ENCODE measurements at regions not wholly inside any gene's neighbourhood (a gene's known extent, or its start where the extent isn't known, plus 50 kb on each side); places are given as distances from the start of the nearest gene placed in this dataset.

DNA sequence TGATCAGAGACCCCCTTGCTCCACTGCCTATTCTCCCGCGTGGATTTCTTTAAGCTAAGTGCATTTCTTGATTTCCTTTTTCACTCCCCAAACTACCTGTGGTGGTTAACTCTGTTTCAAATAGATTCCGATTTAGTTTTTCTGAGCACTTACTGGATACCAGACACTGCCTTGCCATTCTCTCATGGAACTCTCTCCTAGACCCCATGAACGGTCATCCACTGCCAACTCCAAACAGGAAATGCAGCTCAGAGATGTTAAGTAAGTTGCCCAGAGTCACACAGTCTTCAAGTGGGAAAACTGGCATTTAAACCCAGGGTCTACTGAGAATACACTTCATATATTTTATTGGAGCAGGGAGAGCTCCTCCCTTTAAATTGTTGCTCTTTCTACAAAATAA lies 199.4 kb downstream of the MAF start:
- peaks cover 0 to 3% of the 10 kb centered on the region in 2 experiments; a peak in 1 of 4 replicates for H3K9me3 ChIP-seq (ENCODE audit: insufficient read depth in 2 of 2, low read depth in 1 of 2, low read length in 1 of 2)
- 88% methylated on average over 4 of the region's 4 CpGs; no CpG with 5 or more reads in 1 of the 2 experiments for WGBS, 2 experiments (ENCODE audit: extremely low coverage in 1 of 2, insufficient coverage in 1 of 2, insufficient read length in 1 of 2, insufficient replicate concordance in 2 of 2, low coverage in 1 of 2, low lambda C conversion rate in 2 of 2, missing lambda C conversion rate in 1 of 2)
- no peak overlapping the region for H2AK5ac ChIP-seq (ENCODE audit: low read depth, low read length)
- no peak overlapping the region for H4K5ac ChIP-seq (ENCODE audit: insufficient read length, low read depth, low read length)
- no peak overlapping the region for H3K4me2 ChIP-seq (ENCODE audit: insufficient read depth in 1 of 2, low read depth in 2 of 2, low read length in 2 of 2)
- H4K20me1 ChIP-seq (replicated peaks in 1 of 2; ENCODE audit: control insufficient read depth in 1 of 2, insufficient read depth in 2 of 2, low read length in 2 of 2), result no peaks in the 10 kb centered on the region
- H3K18ac ChIP-seq (ENCODE audit: extremely low read depth, low read length), result no peak overlapping the region
- no peak overlapping the region for H4K8ac ChIP-seq (ENCODE audit: extremely low read depth, insufficient read depth, low read length)
- H3K9ac ChIP-seq (replicated peaks in 1 of 4; ENCODE audit: extremely low read depth in 1 of 4, low read depth in 3 of 4, low read length in 3 of 4), result no peak overlapping the region
- H3K4me1 ChIP-seq (replicated peaks in 1 of 4; ENCODE audit: control insufficient read depth in 3 of 4, insufficient read depth in 4 of 4, low read length in 3 of 4), result no peaks in the 10 kb centered on the region; a peak in 2 of 7 replicates
- H3K23ac ChIP-seq (ENCODE audit: insufficient read length), result no peak overlapping the region
- no peak overlapping the region for H3K4ac ChIP-seq (replicated peaks; ENCODE audit: insufficient read length, low read depth, low read length)
- no peak overlapping the region for H3K27ac ChIP-seq (ENCODE audit: low read depth, low read length)
- no peaks in the 10 kb centered on the region for H3K27me3 ChIP-seq (replicated peaks in 1 of 4; ENCODE audit: control insufficient read depth in 3 of 4, extremely low read depth in 1 of 4, insufficient read depth in 3 of 4, low read length in 3 of 4)
- ChIA-PET POLR2A (ENCODE audit: partially characterized antibody) (no interaction called here), CTCF (ENCODE audit: partially characterized antibody) (no interaction called here)
- FAIRE-seq (no peak), DNase-seq (ENCODE audit: low read depth in 1 of 2, low spot score in 2 of 2) (no peak)
- no peaks in the 10 kb centered on the region for H3K36me3 ChIP-seq (ENCODE audit: control insufficient read depth in 2 of 4, insufficient read depth in 4 of 4, low read length in 3 of 4)
- H2BK5ac ChIP-seq (ENCODE audit: low read depth, low read length), result no peak overlapping the region
- H3K56ac ChIP-seq (replicated peaks; ENCODE audit: insufficient read length, low read depth, low read length), result no peak overlapping the region
- H3K4me3 ChIP-seq (ENCODE audit: extremely low read depth in 1 of 4, insufficient read depth in 2 of 4, low read depth in 3 of 4, low read length in 4 of 4), result no peak overlapping the region
- H2BK12ac ChIP-seq (ENCODE audit: low read depth, low read length), result no peak overlapping the region
- H2AFZ ChIP-seq (ENCODE audit: low read length), result no peak overlapping the region
- H2BK120ac ChIP-seq (replicated peaks; ENCODE audit: low read depth, low read length), result no peak overlapping the region
- H2BK15ac ChIP-seq (ENCODE audit: low read length), result no peak overlapping the region
- H3K23me2 ChIP-seq (ENCODE audit: low read depth, low read length), result no peaks in the 10 kb centered on the region
- no peak overlapping the region for H3K14ac ChIP-seq (ENCODE audit: insufficient read length)
- no peak overlapping the region for H4K91ac ChIP-seq (replicated peaks; ENCODE audit: insufficient read length, low read length)
- no peaks in the 10 kb centered on the region for H3K79me2 ChIP-seq (ENCODE audit: control insufficient read depth in 1 of 2, insufficient read depth in 2 of 2, low read length in 2 of 2)
- TF ChIP-seq EZH2 (IDR thresholded peaks at IDR 0.05; ENCODE audit: low read depth, low read length, severe bottlenecking) (no peak), BACH1 (IDR thresholded peaks at IDR 0.05; ENCODE audit: low read length) (no peak), RNF2 (IDR thresholded peaks at IDR 0.05; ENCODE audit: borderline replicate concordance, low read depth, low read length, missing control alignments, poor library complexity, severe bottlenecking) (no peak), ZNF274 (IDR thresholded peaks at IDR 0.05; ENCODE audit: borderline replicate concordance, extremely low read depth, low read length) (no peak), TAF1 (IDR thresholded peaks at IDR 0.05; ENCODE audit: low read depth, low read length) (no peak), RAD21 (IDR thresholded peaks at IDR 0.05 in 1 of 2, conservative IDR thresholded peaks at IDR 0.05 in 1 of 2; ENCODE audit: low read depth in 2 of 2, low read length in 2 of 2) (no peak), PHF8 (conservative IDR thresholded peaks at IDR 0.05; ENCODE audit: low read depth, low read length) (no peak)
- H3K79me1 ChIP-seq (ENCODE audit: low read depth, low read length), result no peaks in the 10 kb centered on the region
- H2BK20ac ChIP-seq (ENCODE audit: low read length), result no peak overlapping the region

All from H1 (cell line).